GM18499 (cell line): ENCODE measurements at regions not wholly inside any gene's neighbourhood (a gene's known extent, or its start where the extent isn't known, plus 50 kb on each side); places are given as distances from the start of the nearest gene placed in this dataset.
A peak's percentile ranks its signal among the peaks of the same experiment; 100 is the strongest.

Experiments
- ATAC-seq: cut with Tn5 transposase; IDR thresholded peaks from one replicate; pipeline ENCODE4 v1.9.1; 2021; ENCODE audit warnings: moderate number of reproducible peaks; ENCODE audit not compliant: insufficient read depth, unreplicated experiment

DNA sequence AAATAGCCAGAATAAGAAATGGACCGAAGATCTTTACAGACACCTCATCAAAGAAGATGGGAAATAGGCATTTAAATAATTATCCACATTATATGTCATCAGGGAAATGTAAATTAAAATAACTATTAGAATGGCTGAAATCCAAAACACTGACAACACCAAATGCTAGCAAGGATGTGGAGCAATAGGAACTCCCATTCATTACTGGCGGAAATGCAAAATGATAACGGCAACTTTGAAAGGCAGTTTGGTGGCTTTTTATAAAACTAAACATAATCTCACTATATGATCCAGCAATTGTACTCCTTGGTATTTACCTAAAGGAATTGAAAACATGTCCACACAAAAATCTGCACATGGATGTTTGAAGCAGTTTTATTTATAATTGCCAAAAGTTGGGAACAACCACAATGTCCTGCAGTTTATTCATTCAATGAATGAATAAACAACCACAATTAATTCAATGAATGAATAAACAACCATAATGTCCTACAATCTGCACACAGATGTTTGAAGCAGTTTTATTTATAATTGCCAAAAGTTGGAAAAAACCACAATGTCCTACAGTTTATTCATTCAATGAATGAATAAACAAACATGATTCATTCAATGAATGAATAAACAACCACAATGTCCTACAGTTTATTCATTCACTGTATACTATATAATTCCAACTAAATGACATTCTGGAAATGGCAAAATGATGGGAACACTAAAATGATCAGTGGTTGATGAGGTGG is 117.6 kb upstream of the PCDH18 start:
- no peak for ATAC-seq

GRCh38 chr4:137648531-137648930 is 116.2 kb upstream of the PCDH18 start:
- no peak for ATAC-seq

- ATAC-seq = peak; percentile 88
These were observed 115.1 kb upstream of the PCDH18 start for GRCh38 chr4:137647375-137647774.

- no peak for ATAC-seq
These were observed 111.9 kb upstream of the PCDH18 start for GRCh38 chr4:137644201-137644600.

GRCh38 chr4:137641544-137641943 is 109.2 kb upstream of the PCDH18 start:
- no peak for ATAC-seq

- ATAC-seq = no peak
These were observed 108.5 kb upstream of the PCDH18 start for GRCh38 chr4:137640838-137641158.

- ATAC-seq = no peak
These were observed 108.0 kb upstream of the PCDH18 start for GRCh38 chr4:137640156-137640837.

- peak; percentile 48 for ATAC-seq
These were observed 106.6 kb upstream of the PCDH18 start for GRCh38 chr4:137638934-137639333.

DNA sequence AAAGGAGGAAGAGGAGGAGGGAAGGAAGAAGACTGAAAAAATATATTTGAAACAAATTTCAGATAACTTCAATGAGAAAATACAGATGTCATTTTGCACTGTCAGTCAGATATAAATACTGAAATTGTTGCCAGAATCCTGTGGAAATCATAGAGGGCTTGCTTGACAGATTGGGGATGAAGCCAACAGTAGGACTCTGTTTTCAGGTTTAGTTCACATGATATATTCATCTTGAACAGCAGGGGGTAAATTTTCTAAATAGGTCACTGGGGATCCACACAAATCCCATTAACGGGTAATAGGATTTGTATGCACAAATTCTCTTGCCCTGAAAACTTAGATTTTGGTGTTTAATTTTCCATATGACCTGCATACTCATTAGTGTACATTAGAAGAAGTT is 103.3 kb upstream of the PCDH18 start:
- ATAC-seq = no peak

DNA sequence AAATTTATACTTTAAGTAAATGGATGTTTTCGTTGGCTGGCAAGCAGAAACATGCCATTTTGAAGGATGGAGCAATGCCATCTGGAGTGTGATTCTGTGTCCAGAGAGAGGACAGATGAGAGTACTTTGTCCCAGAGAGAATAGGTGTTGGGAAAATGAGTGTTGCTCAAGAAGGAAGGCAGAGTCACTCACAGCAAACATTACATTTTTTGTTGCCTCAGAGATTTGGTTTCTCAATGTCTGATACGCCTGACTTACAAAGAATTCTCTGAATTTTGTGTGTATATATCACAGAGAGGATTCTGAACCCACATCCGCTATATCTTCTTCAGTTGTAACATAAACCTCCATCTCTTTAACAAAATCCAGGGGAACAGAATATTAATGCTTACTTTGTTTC is 102.8 kb upstream of the PCDH18 start:
- ATAC-seq = no peak

DNA sequence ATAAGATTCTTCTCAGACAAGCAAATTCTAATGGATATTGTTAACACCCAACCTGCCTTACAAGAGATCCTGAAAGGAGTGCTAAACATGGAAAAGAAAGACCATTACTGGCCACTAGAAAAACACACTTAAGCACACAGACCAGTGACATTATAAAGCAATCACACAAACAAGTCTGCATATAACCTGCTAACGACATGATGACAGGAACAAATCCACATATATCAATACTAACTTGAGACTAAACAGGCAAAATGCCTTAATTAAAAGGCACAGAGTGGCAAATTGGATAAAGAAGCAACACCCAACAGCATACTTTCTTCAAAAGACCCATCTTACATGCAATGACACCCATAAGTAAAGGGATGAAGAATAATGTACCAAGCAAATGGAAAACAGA is 100.5 kb upstream of the PCDH18 start:
- no peak for ATAC-seq

DNA sequence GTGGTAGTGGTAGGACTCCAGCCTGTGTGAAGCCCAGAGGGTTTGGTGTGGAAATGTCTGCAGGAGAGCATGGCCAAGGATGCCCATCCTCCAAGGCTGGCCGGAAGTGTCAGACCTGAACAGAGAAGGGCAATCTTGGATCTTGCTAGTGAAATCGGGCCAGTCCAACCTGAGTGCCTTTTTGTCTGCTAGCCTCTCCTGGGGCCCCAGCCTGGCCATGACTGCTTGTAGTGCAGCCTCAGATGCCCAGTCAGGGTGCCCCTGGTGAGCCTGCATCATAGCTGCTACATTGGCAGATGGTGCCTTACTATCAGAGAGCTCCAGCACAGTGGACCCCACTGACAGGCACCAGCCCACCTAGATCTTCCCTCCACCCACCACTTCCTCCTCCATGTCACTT is 99.3 kb upstream of the PCDH18 start:
- no peak for ATAC-seq

DNA sequence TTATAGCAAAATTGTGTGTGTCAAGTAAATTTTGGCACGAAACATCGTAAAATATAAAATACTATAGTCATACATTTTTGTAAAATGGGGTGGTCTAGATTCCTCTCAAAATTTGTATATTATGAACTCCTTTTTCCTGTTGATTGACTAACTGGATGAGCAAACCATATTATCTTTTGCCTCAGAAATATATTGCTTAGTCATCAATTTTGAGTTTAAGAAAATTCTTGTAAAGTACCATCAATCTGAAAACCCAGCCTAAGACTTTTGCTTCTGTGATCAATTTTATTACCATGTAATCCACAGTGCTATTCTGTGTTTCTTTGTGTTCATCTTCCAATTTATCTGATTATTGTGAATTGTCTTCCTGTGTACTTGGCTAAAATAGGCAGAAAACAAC is 98.0 kb upstream of the PCDH18 start:
- no peak for ATAC-seq

DNA sequence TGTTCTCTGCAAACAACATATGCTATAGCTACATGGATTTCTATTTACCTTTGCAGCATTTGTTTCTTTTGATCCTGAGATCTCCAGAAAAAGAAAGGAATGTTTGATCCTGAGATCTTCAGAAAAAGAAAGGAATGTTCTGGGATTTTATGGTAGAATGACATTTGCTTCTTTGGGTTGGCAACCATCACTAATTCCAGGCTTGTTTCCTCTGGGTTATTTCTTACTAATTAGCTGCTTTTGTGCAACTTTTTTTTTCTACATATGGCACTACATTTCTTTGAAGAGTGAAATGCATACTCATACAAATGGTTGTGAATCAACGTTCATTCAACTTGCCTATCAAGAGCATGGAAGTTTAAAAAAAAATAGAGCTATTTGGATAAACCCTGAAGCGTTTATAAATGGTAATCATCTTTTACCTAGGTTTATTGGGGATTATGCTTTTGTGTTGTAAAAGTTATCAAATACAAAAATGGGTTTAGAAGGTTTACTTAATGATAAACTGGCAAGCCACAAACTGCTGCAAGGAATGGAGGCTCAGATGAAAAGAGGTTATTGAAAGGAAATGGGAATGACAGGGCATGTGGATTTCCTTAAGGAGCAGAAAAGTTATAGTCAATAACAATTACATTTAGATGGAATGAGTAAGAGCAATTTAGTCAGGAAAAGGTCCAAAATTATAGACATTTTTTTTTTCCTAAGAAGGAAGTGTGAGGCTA is 95.6 kb upstream of the PCDH18 start:
- ATAC-seq = no peak

DNA sequence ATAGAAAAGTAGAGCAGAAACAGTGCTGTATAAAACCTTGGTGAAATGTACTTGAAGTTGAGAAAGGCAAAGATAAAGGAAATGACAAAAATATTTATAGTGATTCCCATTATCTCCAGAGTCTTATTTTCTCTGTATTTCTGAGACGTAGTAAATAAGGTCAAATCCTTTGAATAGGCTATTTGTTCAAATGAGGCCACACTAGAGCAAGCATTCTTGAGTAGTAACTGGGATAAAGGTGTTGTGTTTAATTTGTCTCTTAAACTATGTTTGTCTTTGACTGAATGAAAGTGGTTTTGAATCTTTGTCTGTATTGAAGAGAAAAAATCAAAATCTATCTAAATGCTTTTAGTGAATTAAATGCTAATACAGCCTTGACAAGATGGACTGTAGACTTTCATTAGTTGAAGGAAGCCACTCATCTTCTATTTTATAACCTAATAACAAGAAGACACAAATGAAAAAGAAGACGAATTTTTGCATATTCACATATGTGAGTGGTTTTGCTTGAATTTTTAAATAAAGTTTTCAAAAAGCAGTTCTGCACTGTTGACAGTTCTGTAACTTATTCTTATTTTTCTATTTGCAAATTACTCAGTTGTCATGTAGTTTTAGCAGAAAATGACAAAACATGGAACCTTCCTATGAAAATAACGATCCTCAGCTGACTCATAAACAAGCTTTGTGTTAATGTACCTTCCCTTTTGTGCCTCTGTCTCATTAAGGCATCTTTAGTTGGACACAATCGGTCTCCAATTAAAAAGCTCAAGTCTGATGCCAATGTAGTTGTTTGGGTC is 94.8 kb upstream of the PCDH18 start:
- ATAC-seq = no peak

GRCh38 chr4:137623013-137623412 is 90.7 kb upstream of the PCDH18 start:
- ATAC-seq = no peak

DNA sequence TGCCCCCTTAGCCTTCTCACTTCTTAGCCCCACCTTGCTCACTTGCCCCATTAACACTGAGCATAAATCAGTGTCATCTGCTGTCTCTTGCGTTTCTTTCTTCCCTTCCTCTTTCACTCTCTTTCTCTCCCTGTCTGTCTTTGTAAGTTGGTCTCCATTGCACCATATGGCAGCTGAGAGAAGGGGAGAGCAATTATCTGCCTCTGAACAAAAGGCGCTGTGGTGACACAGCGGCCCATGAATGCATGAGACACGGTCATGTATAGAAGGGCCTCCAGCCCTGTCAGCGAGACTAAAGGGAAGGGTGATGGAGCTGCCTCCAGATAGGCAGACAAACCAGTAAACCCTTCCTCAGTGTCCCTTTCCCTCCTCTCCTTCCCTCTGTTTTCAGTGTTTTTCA is 88.8 kb upstream of the PCDH18 start:
- no peak for ATAC-seq

GRCh38 chr4:137614491-137614890 is 82.2 kb upstream of the PCDH18 start:
- no peak for ATAC-seq

DNA sequence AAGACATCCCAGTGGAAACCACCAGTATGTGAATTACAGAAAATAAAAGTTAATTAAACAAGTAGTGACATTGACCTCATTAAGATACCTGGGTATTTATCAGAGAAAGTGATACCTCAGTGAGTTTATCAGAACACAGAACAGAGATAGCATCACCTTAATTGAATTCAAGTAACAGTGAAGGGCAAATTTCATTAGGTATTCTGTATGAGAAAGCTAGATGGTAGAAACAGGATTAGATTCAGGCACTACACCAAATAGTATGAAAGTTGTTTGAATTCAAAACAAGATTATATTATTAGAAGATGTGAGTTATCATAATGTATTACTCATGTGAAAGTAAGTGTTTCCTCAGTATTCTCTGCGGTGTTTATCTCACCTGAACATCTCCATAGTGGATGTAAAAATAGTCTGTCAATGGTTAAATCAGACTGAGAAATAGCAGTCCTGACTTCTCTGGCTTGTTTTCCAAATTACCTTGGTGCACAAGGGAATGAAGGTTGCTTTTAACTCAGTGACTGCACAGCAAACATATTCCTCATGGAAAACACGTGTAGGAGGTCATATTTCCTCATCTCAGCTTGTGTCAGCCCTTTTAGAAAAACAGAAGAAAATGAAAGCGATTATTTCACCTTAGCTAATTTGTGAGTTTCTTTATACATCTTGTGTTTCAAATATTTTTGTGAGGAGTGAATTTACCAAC is 79.9 kb upstream of the PCDH18 start:
- ATAC-seq = no peak

DNA sequence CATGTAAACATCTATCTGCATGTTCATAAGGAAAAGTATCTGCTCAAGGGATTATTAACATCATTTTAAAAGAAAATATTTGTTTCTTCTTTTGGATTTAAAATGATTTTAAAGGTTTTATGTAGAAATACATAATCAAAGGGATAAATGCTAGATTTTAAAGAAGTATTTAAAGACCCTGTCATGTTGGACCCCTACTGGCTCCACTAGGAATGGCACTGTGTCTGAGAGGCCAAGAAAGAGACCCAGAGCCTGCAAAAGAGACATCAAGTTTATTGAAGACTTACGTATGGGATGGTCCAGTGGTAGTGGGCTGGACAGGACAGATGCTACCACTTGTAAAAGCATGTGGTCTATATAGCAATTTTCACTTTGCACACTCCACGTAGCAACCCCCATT is 78.7 kb upstream of the PCDH18 start:
- no peak for ATAC-seq
